ENCODE measurements at regions not wholly inside any gene's neighbourhood (a gene's known extent, or its start where the extent isn't known, plus 50 kb on each side); places are given as distances from the start of the nearest gene placed in this dataset.

- TF ChIP-seq ZBTB33 (IDR thresholded peaks at IDR 0.05; ENCODE audit: borderline replicate concordance, low read depth): no peak
- TF ChIP-seq EP300 (IDR thresholded peaks at IDR 0.05; ENCODE audit: borderline replicate concordance in 1 of 2, low read depth in 1 of 2, low read length in 1 of 2): no peak
Measured at GRCh38 chr4:11019451-11020240, 335.1 kb upstream of the CLNK start (continued).

- Histone ChIP-seq H3K9ac (no peak overlapping the region), H3K79me2 (ENCODE audit: insufficient read depth) (no peaks in the 10 kb centered on the region), H3K9me3 (0 out of 2 replicates have a peak, but pooled peaks cover under 1% of the 10 kb centered on the region), H3K36me3 (replicated peaks in 1 of 2; ENCODE audit: control insufficient read depth in 1 of 2, insufficient read depth in 2 of 2, low read length in 1 of 2) (no peaks in the 10 kb centered on the region), H3K27ac (ENCODE audit: low read depth in 2 of 2, low read length in 1 of 2) (no peak overlapping the region), H3K27me3 (ENCODE audit: insufficient read depth) (no peaks in the 10 kb centered on the region), H3K4me2 (no peak overlapping the region), H3K4me3 (ENCODE audit: low read depth in 2 of 2, low read length in 1 of 2) (no peak overlapping the region), H3K9me2 (no peaks in the 10 kb centered on the region), H4K20me1 (ENCODE audit: insufficient read depth) (no peaks in the 10 kb centered on the region), H2AFZ (ENCODE audit: low read depth) (no peak overlapping the region), H3F3A (replicated peaks; ENCODE audit: insufficient read depth) (no peaks in the 10 kb centered on the region), H3K4me1 (ENCODE audit: control insufficient read depth in 1 of 2, insufficient read depth in 2 of 2, low read depth in 1 of 2, low read length in 1 of 2) (no peaks in the 10 kb centered on the region)
- ChIA-PET POLR2A (no interaction called here), CTCF (no interaction called here)
- DNase-seq: no peak
- no peak for TF ChIP-seq IRF3 (IDR thresholded peaks at IDR 0.05; ENCODE audit: low read depth, low read length)
- no peak for TF ChIP-seq NFIC (IDR thresholded peaks at IDR 0.05; ENCODE audit: borderline replicate concordance)
- TF ChIP-seq YY1 (IDR thresholded peaks at IDR 0.05; ENCODE audit: low read depth): no peak
- TF ChIP-seq PBX3 (IDR thresholded peaks at IDR 0.05): no peak
- TF ChIP-seq RXRA (IDR thresholded peaks at IDR 0.05; ENCODE audit: borderline replicate concordance, low read depth): no peak
- no peak for TF ChIP-seq SIN3A (IDR thresholded peaks at IDR 0.05; ENCODE audit: borderline replicate concordance, low read depth, low read length)
- TF ChIP-seq RAD21 (IDR thresholded peaks at IDR 0.05; ENCODE audit: low read length): no peak
- no peak for TF ChIP-seq REST (IDR thresholded peaks at IDR 0.05; ENCODE audit: low read depth, low read length)
- TF ChIP-seq NRF1 (IDR thresholded peaks at IDR 0.05; ENCODE audit: low read depth, low read length): no peak
- TF ChIP-seq MEF2A (IDR thresholded peaks at IDR 0.05; ENCODE audit: borderline replicate concordance, low read depth): no peak
- TF ChIP-seq GABPA (IDR thresholded peaks at IDR 0.05; ENCODE audit: low read depth): no peak
- TF ChIP-seq POLR2AphosphoS5 (IDR thresholded peaks at IDR 0.05; ENCODE audit: low read depth, low read length): no peak
- TF ChIP-seq CHD2 (IDR thresholded peaks at IDR 0.05; ENCODE audit: low read length, partially characterized antibody): no peak
- no peak for TF ChIP-seq CTCF (IDR thresholded peaks at IDR 0.05)
- no peak for TF ChIP-seq RFX5 (IDR thresholded peaks at IDR 0.05; ENCODE audit: low read length)
- no peak for TF ChIP-seq TCF12 (IDR thresholded peaks at IDR 0.05)
- no peak for TF ChIP-seq ZBTB33 (IDR thresholded peaks at IDR 0.05; ENCODE audit: borderline replicate concordance, low read depth)
Measured at GRCh38 chr4:11014199-11014598, 329.6 kb upstream of the CLNK start.

Measured in SK-N-SH (cell line).